ENCODE measurements at regions not wholly inside any gene's neighbourhood (a gene's known extent, or its start where the extent isn't known, plus 50 kb on each side); places are given as distances from the start of the nearest gene placed in this dataset.

DNA sequence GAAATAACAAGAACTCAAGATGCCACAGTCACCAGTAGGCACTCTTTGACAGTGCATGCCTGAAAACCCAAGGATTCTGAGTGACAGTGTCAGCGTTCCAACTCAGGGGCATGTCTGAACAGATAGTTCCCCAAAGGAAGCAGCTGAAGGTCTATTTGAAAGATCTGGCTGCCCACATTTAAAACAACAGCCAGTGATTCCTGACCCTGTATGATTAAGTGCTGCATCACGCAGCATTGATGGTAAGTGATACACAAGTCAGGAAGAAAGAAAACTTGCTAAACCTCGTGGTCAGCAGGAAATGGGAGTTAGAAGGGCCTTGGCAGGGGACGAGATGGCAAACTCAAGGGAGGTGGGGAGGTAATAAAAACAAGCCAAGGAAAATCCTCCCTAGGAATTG, 1013.1 kb downstream of the TYW1 start:
- WGBS, 2 experiments (ENCODE audit: extremely low coverage in 2 of 2, insufficient read length in 1 of 2): no CpG with 5 or more reads among the region's 4 CpGs
- Histone ChIP-seq H3K14ac (replicated peaks; ENCODE audit: low read depth, low read length) (no peak overlapping the region), H3K4me1 (ENCODE audit: control insufficient read depth, insufficient read depth, low read length) (no peaks in the 10 kb centered on the region), H2AFZ (replicated peaks; ENCODE audit: low read length, poor library complexity) (no peak overlapping the region), H3K4me3 (ENCODE audit: insufficient read depth, low read depth, low read length) (no peak overlapping the region), H4K8ac (ENCODE audit: low read depth in 2 of 2, low read length in 2 of 2) (no peak overlapping the region), H3K18ac (ENCODE audit: low read depth, low read length) (no peak overlapping the region), H4K91ac (ENCODE audit: insufficient read depth, low read depth, low read length) (no peak overlapping the region), H3K27me3 (ENCODE audit: control insufficient read depth, insufficient read depth, low read length) (no peaks in the 10 kb centered on the region), H3K9me1 (ENCODE audit: insufficient read depth, low read length) (no peaks in the 10 kb centered on the region), H4K20me1 (ENCODE audit: insufficient read depth, low read length) (no peaks in the 10 kb centered on the region), H2BK120ac (ENCODE audit: low read depth, low read length) (no peak overlapping the region), H3K27ac (ENCODE audit: insufficient read depth, low read length) (no peak overlapping the region), H2AK9ac (replicated peaks; ENCODE audit: low read depth, low read length, poor library complexity) (no peak overlapping the region), H3K56ac (ENCODE audit: extremely low read depth, insufficient read depth, low read length) (no peak overlapping the region), H2BK5ac (ENCODE audit: low read depth, low read length, poor library complexity, severe bottlenecking) (no peak overlapping the region), H4K5ac (ENCODE audit: low read depth, low read length) (no peak overlapping the region), H3K36me3 (ENCODE audit: control insufficient read depth, insufficient read depth, low read length) (no peaks in the 10 kb centered on the region), H3K79me1 (ENCODE audit: low read depth in 1 of 2, low read length in 2 of 2) (no peaks in the 10 kb centered on the region), H2AK5ac (ENCODE audit: low read depth, low read length) (no peak overlapping the region), H3K4ac (ENCODE audit: low read depth, low read length) (no peak overlapping the region), H2BK15ac (ENCODE audit: low read depth, low read length) (no peak overlapping the region), H3K23ac (ENCODE audit: low read depth, low read length) (no peak overlapping the region), H3K4me2 (ENCODE audit: low read depth, low read length) (no peak overlapping the region), H3K9me3 (ENCODE audit: control insufficient read depth, insufficient read depth, low read length) (peaks cover 12% of the 10 kb centered on the region), H3K9ac (ENCODE audit: low read depth, low read length) (no peak overlapping the region), H2BK20ac (ENCODE audit: low read depth, low read length) (no peak overlapping the region)
- ChIA-PET CTCF (no interaction called here), POLR2A (ENCODE audit: unreplicated experiment) (no interaction called here)
- dilution Hi-C loops (cut with HindIII; ENCODE audit: low sequenced_read_pairs, unreplicated experiment): no loop called here
- DNase-seq: no peak
- in situ Hi-C loops (cut with MboI; ENCODE audit: low sequenced_read_pairs): no loop called here
- intact Hi-C loops (cut with micrococcal nuclease): no loop called here
- ATAC-seq (ENCODE audit: low read depth): no peak
- TF ChIP-seq RAD21 (IDR thresholded peaks at IDR 0.05; ENCODE audit: low read length) (no peak), CHD1 (IDR thresholded peaks at IDR 0.05; ENCODE audit: low read depth, low read length) (no peak), FOS (IDR thresholded peaks at IDR 0.05; ENCODE audit: low read depth, low read length) (no peak)
- TF ChIP-seq, protein P1, sequence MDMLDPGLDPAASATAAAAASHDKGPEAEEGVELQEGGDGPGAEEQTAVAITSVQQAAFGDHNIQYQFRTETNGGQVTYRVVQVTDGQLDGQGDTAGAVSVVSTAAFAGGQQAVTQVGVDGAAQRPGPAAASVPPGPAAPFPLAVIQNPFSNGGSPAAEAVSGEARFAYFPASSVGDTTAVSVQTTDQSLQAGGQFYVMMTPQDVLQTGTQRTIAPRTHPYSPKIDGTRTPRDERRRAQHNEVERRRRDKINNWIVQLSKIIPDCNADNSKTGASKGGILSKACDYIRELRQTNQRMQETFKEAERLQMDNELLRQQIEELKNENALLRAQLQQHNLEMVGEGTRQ (IDR thresholded peaks at IDR 0.05; ENCODE audit: low read depth, low read length): no peak
- TF ChIP-seq, protein P2, sequence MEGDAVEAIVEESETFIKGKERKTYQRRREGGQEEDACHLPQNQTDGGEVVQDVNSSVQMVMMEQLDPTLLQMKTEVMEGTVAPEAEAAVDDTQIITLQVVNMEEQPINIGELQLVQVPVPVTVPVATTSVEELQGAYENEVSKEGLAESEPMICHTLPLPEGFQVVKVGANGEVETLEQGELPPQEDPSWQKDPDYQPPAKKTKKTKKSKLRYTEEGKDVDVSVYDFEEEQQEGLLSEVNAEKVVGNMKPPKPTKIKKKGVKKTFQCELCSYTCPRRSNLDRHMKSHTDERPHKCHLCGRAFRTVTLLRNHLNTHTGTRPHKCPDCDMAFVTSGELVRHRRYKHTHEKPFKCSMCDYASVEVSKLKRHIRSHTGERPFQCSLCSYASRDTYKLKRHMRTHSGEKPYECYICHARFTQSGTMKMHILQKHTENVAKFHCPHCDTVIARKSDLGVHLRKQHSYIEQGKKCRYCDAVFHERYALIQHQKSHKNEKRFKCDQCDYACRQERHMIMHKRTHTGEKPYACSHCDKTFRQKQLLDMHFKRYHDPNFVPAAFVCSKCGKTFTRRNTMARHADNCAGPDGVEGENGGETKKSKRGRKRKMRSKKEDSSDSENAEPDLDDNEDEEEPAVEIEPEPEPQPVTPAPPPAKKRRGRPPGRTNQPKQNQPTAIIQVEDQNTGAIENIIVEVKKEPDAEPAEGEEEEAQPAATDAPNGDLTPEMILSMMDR (conservative IDR thresholded peaks at IDR 0.05; ENCODE audit: low read depth, low read length): no peak
- no TSS peak for BruUV-seq (replicated peaks)

Data from IMR-90 (cell line).